GM23338 (cell line): ENCODE measurements at regions not wholly inside any gene's neighbourhood (a gene's known extent, or its start where the extent isn't known, plus 50 kb on each side); places are given as distances from the start of the nearest gene placed in this dataset.

ENCODE experiments used
- ATAC-seq: fragments of 200-7000 bp; cut with Tn5 transposase; 3 replicates; pipeline ENCODE4 v1.9.1; 2020
- DNase-seq: peaks from one replicate; pipeline ENCODE4 v3.0.0-alpha.2; 2015; ENCODE audit warnings: low spot score
- H2AFZ ChIP-seq: fragments of 200-600 bp; sonication (generic); 2 replicates; pipeline ENCODE4 v1.8.0; 2016; ENCODE audit warnings: antibody characterized with exemption, mild to moderate bottlenecking, moderate library complexity
- H3F3A ChIP-seq: fragments of 200-600 bp; sonication (generic); replicated peaks from 2 replicates; pipeline ENCODE4 v1.8.0; 2017; ENCODE audit warnings: antibody characterized with exemption, mixed run types, low read depth
- H3K27ac ChIP-seq: fragments of 200-600 bp; sonication (generic); 2 replicates; pipeline ENCODE4 v1.6.1; 2016; ENCODE audit warnings: low read depth
- H3K27me3 ChIP-seq: fragments of 200-600 bp; sonication (generic); 2 replicates; pipeline ENCODE4 v1.8.0; 2016; ENCODE audit warnings: mild to moderate bottlenecking, mixed run types, moderate library complexity; ENCODE audit not compliant: insufficient read depth
- H3K36me3 ChIP-seq: fragments of 200-600 bp; sonication (generic); 2 replicates; pipeline ENCODE4 v1.8.0; 2016; ENCODE audit warnings: mild to moderate bottlenecking; ENCODE audit not compliant: insufficient read depth
- H3K4me1 ChIP-seq: fragments of 200-600 bp; sonication (generic); 2 replicates; pipeline ENCODE4 v1.8.0; 2016; ENCODE audit warnings: mild to moderate bottlenecking, moderate library complexity; ENCODE audit not compliant: insufficient read depth
- H3K4me2 ChIP-seq: fragments of 200-600 bp; sonication (generic); 2 replicates; pipeline ENCODE4 v1.7.1; 2017; ENCODE audit warnings: mixed run types
- H3K4me3 ChIP-seq: fragments of 200-600 bp; sonication (generic); 2 replicates; pipeline ENCODE4 v1.6.1; 2016; ENCODE audit warnings: mixed run types
- H3K79me2 ChIP-seq: fragments of 200-600 bp; sonication (generic); replicated peaks from 2 replicates; pipeline ENCODE4 v1.8.0; 2017; ENCODE audit warnings: mild to moderate bottlenecking; ENCODE audit not compliant: insufficient read depth
- H3K9me2 ChIP-seq: fragments of 200-600 bp; sonication (generic); 2 replicates; pipeline ENCODE4 v1.8.0; 2017; ENCODE audit not compliant: insufficient read depth
- H4K20me1 ChIP-seq: fragments of 200-600 bp; sonication (generic); replicated peaks from 2 replicates; pipeline ENCODE4 v1.8.0; 2017; ENCODE audit warnings: mild to moderate bottlenecking; ENCODE audit not compliant: insufficient read depth
- H3K27ac Mint-ChIP-seq: 2 replicates; pipeline ENCODE4 v1.8.0; 2020; ENCODE audit warnings: inconsistent platforms, mild to moderate bottlenecking, moderate library complexity, mixed read lengths
- H3K27me3 Mint-ChIP-seq: 3 replicates; pipeline ENCODE4 v1.8.0; 2022; ENCODE audit warnings: low read depth, mild to moderate bottlenecking, moderate library complexity, mixed read lengths, inconsistent platforms; ENCODE audit not compliant: insufficient read depth, poor library complexity
- H3K36me3 Mint-ChIP-seq: 3 replicates; pipeline ENCODE4 v1.8.0; 2021; ENCODE audit warnings: low read depth, mild to moderate bottlenecking, inconsistent platforms, moderate library complexity, mixed read lengths
- H3K4me1 Mint-ChIP-seq: 3 replicates; pipeline ENCODE4 v1.8.0; 2020; ENCODE audit warnings: mild to moderate bottlenecking, inconsistent platforms, mixed read lengths
- H3K4me3 Mint-ChIP-seq: 3 replicates; pipeline ENCODE4 v1.8.0; 2021; ENCODE audit warnings: moderate library complexity, mild to moderate bottlenecking, inconsistent platforms, mixed read lengths
- H3K9me3 Mint-ChIP-seq: 3 replicates; pipeline ENCODE4 v1.8.0; 2020; ENCODE audit warnings: moderate library complexity, mild to moderate bottlenecking, inconsistent platforms, mixed read lengths
- CREB1 ChIP-seq: fragments of 250-450 bp; sonication (Bioruptor Pico); IDR thresholded peaks from 2 replicates; pipeline ENCODE4 v1.5.0; 2020; ENCODE audit warnings: low read depth, mild to moderate bottlenecking, moderate library complexity
- EZH2 ChIP-seq: fragments of 200-600 bp; sonication (generic); IDR thresholded peaks from one replicate; pipeline ENCODE4 v1.8.0; 2017; ENCODE audit warnings: antibody characterized with exemption, mild to moderate bottlenecking, low read depth; ENCODE audit not compliant: unreplicated experiment
- EZH2phosphoT487 ChIP-seq: fragments of 200-600 bp; sonication (generic); IDR thresholded peaks from one replicate; pipeline ENCODE4 v1.8.1; 2018; ENCODE audit warnings: antibody characterized with exemption; ENCODE audit not compliant: unreplicated experiment
- JUNB ChIP-seq: IDR thresholded peaks from one replicate; pipeline ENCODE4 v1.6.1; 2016; ENCODE audit warnings: antibody characterized with exemption; ENCODE audit not compliant: unreplicated experiment
- NANOG ChIP-seq: IDR thresholded peaks from 2 replicates; pipeline ENCODE4 v1.6.1; 2016; ENCODE audit warnings: antibody characterized with exemption, borderline replicate concordance
- POLR2AphosphoS5 ChIP-seq: IDR thresholded peaks from 2 replicates; pipeline ENCODE4 v1.6.1; 2016; ENCODE audit warnings: antibody characterized with exemption, low read depth
- REST ChIP-seq: IDR thresholded peaks from one replicate; pipeline ENCODE4 v1.6.1; 2018; ENCODE audit warnings: antibody characterized with exemption; ENCODE audit not compliant: unreplicated experiment
- STAT1 ChIP-seq: IDR thresholded peaks from one replicate; pipeline ENCODE4 v1.6.1; 2016; ENCODE audit warnings: antibody characterized with exemption; ENCODE audit not compliant: unreplicated experiment
- ZNF114 ChIP-seq: fragments of 250-450 bp; sonication (Bioruptor Pico); IDR thresholded peaks from 2 replicates; pipeline ENCODE4 v1.5.0; 2020; ENCODE audit warnings: mild to moderate bottlenecking, moderate library complexity
- ZNF331 ChIP-seq: fragments of 250-450 bp; sonication (Bioruptor Pico); IDR thresholded peaks from 2 replicates; pipeline ENCODE4 v1.5.0; 2020; ENCODE audit warnings: low read depth, mild to moderate bottlenecking, moderate library complexity
- ZNF462 ChIP-seq: fragments of 250-450 bp; sonication (Bioruptor Pico); IDR thresholded peaks from 2 replicates; pipeline ENCODE4 v1.5.0; 2020; ENCODE audit warnings: mild to moderate bottlenecking, moderate library complexity

- no peak overlapping the region for H3K27ac ChIP-seq
- no peaks in the 10 kb centered on the region for H3K79me2 ChIP-seq
- peaks cover 7% of the 10 kb centered on the region for H3K27me3 Mint-ChIP-seq
- no peaks in the 10 kb centered on the region for H3K9me2 ChIP-seq
- no peak overlapping the region for H3K27ac Mint-ChIP-seq
- H3K4me1 Mint-ChIP-seq = peaks cover 27% of the 10 kb centered on the region
- no peaks in the 10 kb centered on the region for H3K36me3 ChIP-seq
- H3K9me3 Mint-ChIP-seq = no peaks in the 10 kb centered on the region
- no peaks in the 10 kb centered on the region for H3K36me3 Mint-ChIP-seq
- no peaks in the 10 kb centered on the region for H3K27me3 ChIP-seq
- H3K4me2 ChIP-seq = no peak overlapping the region
- no peak overlapping the region; the same call in 1 of the 2 replicates for H2AFZ ChIP-seq
- peaks cover 15% of the 10 kb centered on the region for H3K4me1 ChIP-seq
- no peaks in the 10 kb centered on the region for H3F3A ChIP-seq
- no peak for TF ChIP-seq REST
- TF ChIP-seq POLR2AphosphoS5 = no peak
- no peak for TF ChIP-seq EZH2phosphoT487
- no peak for TF ChIP-seq JUNB
- no peak for TF ChIP-seq NANOG
- no peak for TF ChIP-seq STAT1
- TF ChIP-seq ZNF331 (CRISPR knock-in tag) = no peak
- no peak for TF ChIP-seq CREB1 (CRISPR knock-in tag)
- no peak for TF ChIP-seq ZNF114 (CRISPR knock-in tag)
- no peak for TF ChIP-seq ZNF462
- TF ChIP-seq EZH2 = no peak
- H3K4me3 ChIP-seq = no peak overlapping the region
- ATAC-seq (no peak), DNase-seq (no peak)
- no peaks in the 10 kb centered on the region for H4K20me1 ChIP-seq
- H3K4me3 Mint-ChIP-seq = no peak overlapping the region
These were observed 63.0 kb upstream of the TRIM2 start for GRCh38 chr4:153141238-153141637.
